Choroid plexus epithelial cell (primary cell): ENCODE measurements at regions not wholly inside any gene's neighbourhood (a gene's known extent, or its start where the extent isn't known, plus 50 kb on each side); places are given as distances from the start of the nearest gene placed in this dataset.
A peak's percentile ranks its signal among the peaks of the same experiment; 100 is the strongest.

Source experiments
- DNase-seq: peaks from one replicate; pipeline ENCODE4 v3.0.0-alpha.2; 2010; ENCODE audit warnings: low read depth
- H3K4me3 ChIP-seq: 2 replicates; pipeline ENCODE4 v1.5.1; 2011; ENCODE audit warnings: low read depth, mild to moderate bottlenecking, control low read depth, low read length, moderate library complexity
- CTCF ChIP-seq: conservative IDR thresholded peaks from 2 replicates; pipeline ENCODE4 v1.5.1; 2011; ENCODE audit warnings: low read depth, mild to moderate bottlenecking, control low read depth, inconsistent platforms, low read length, moderate library complexity

- peak; percentile 49 for DNase-seq
- H3K4me3 ChIP-seq = no peak overlapping the region
- TF ChIP-seq CTCF = no peak
Measured at GRCh38 chr6:140178520-140178919, 804.1 kb upstream of the CITED2 start.

GRCh38 chr6:140176306-140176705 is 801.9 kb upstream of the CITED2 start:
- no peak for TF ChIP-seq CTCF
- no peak overlapping the region for H3K4me3 ChIP-seq
- peak; percentile 10 for DNase-seq

GRCh38 chr6:140175486-140175885 is 801.0 kb upstream of the CITED2 start:
- DNase-seq = no peak
- H3K4me3 ChIP-seq = no peak overlapping the region
- TF ChIP-seq CTCF = no peak

- DNase-seq = peak; percentile 94
- no peak overlapping the region for H3K4me3 ChIP-seq
- TF ChIP-seq CTCF = no peak
Measured at GRCh38 chr6:140174524-140174923, 800.1 kb upstream of the CITED2 start.

GRCh38 chr6:140168365-140168764 is 793.9 kb upstream of the CITED2 start:
- no peak overlapping the region for H3K4me3 ChIP-seq
- no peak for DNase-seq
- no peak for TF ChIP-seq CTCF

- no peak for TF ChIP-seq CTCF
- no peak overlapping the region for H3K4me3 ChIP-seq
- no peak for DNase-seq
Measured at GRCh38 chr6:140160909-140161308, 786.5 kb upstream of the CITED2 start.

- no peak for DNase-seq
- H3K4me3 ChIP-seq = no peak overlapping the region
- TF ChIP-seq CTCF = no peak
Measured at GRCh38 chr6:140160494-140160893, 786.0 kb upstream of the CITED2 start.
